ENCODE measurements at regions not wholly inside any gene's neighbourhood (a gene's known extent, or its start where the extent isn't known, plus 50 kb on each side); places are given as distances from the start of the nearest gene placed in this dataset.
A peak's percentile ranks its signal among the peaks of the same experiment; 100 is the strongest.
"Not testable (repeated sequence)": the region's sequence is repeated elsewhere in the genome, so short reads cannot be mapped to it uniquely, and the experiment has no call there.

DNA sequence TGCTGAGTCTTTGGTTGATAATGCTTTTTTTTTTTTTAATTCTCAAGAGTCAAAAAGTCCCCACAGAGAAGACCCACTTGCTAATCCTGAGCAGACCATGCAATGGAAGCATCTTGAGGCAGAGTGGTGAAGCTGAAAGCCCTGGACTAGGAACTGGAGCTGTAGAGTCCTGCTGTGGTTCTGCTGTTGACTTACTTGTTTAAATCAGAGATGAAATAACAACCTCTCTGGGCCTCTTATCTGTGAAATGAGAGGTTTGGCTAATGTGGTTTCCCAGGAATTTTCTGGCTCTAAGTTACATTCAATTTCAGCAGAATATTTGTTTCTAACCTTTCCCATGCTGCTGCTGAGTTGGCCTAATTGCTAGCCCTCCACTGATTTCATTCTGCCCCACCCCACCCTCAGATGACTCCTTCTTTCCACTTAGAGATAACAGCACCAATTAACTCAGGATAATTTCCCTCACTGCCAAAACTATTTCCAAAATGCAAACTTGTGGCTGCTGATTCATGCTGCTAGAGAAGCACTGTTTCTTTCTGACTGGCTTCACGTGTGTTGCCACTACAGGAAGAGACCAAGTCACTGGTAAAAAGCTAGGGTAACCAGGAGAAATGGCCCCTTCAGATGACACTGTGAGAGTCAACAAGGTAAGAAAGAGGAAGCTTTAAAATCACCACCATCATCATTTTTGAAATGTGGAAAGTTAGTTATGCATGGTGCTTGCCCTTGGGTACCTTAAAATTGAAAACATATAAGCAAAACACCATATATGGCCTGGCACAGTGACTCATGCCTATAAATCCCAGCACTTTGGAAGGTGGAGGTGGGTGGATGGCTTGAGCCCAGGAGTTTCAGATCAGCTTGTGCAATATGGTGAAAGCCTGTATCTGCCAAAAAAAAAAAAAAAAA is 326.4 kb downstream of the DCHS2 start:
- Mint-ChIP-seq H3K36me3 (ENCODE audit: insufficient read depth in 2 of 2) (peaks cover 7 to 15% of the 10 kb centered on the region in 2 donors), H3K27ac (peak overlapping the region; percentile 31), H3K4me3 (peak overlapping the region; percentile 43 to 59), H3K4me1 (ENCODE audit: low read depth) (peaks cover 32% of the 10 kb centered on the region), H3K27me3 (ENCODE audit: low read depth) (peaks cover 36% of the 10 kb centered on the region), H3K9me3 (peaks cover 3 to 12% of the 10 kb centered on the region in 2 donors)
- DNase-seq (peak; percentile 43 to 61), ATAC-seq (replicated peaks in 1 of 2) (peak; percentile 93 to 94)

- no peak overlapping the region for H3K4me3 Mint-ChIP-seq
- H3K27ac Mint-ChIP-seq: no peak overlapping the region
- no peak for ATAC-seq (replicated peaks in 1 of 2)
- peaks cover 20% of the 10 kb centered on the region for H3K4me1 Mint-ChIP-seq (ENCODE audit: low read depth)
- no peak for DNase-seq
- H3K9me3 Mint-ChIP-seq: peaks cover 0 to 5% of the 10 kb centered on the region in 2 donors
- peaks cover 5 to 9% of the 10 kb centered on the region in 2 donors for H3K36me3 Mint-ChIP-seq (ENCODE audit: insufficient read depth in 2 of 2)
- peaks cover 49% of the 10 kb centered on the region for H3K27me3 Mint-ChIP-seq (ENCODE audit: low read depth)
Observed at GRCh38 chr4:154160519-154161301, 330.9 kb downstream of the DCHS2 start.

- Mint-ChIP-seq H3K4me1 (ENCODE audit: low read depth) (no peaks in the 10 kb centered on the region), H3K4me3 (no peak overlapping the region), H3K9me3 (no peaks in the 10 kb centered on the region), H3K27me3 (ENCODE audit: low read depth) (peaks cover 41% of the 10 kb centered on the region), H3K27ac (no peak overlapping the region), H3K36me3 (ENCODE audit: insufficient read depth in 2 of 2) (peaks cover 0 to 5% of the 10 kb centered on the region in 2 donors)
- DNase-seq: no peak
- ATAC-seq (replicated peaks in 1 of 2): no peak
Observed at GRCh38 chr4:154158361-154159155, 333.0 kb downstream of the DCHS2 start.

DNA sequence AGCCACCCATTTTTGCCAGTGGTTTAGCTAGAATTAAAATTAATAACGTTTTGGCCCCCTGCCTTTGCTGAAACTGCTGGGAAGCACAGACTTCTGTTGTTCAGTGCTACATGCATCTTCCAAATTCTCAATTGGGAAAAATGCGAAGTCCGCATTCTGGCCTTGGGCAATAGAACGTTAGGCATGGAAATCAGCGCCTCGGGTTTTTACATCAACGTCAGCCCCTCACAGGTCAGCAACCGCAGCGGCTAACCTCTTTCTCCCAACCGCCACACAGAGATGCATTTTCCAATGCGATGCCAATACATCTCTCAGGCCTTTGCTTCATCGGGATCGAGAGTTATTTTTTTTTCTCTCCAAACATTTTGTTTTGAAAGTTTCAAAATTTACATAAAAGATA is 339.1 kb downstream of the DCHS2 start:
- no peak for DNase-seq
- peaks cover 0 to 1% of the 10 kb centered on the region in 2 donors for H3K36me3 Mint-ChIP-seq (ENCODE audit: insufficient read depth in 2 of 2)
- no peak for ATAC-seq (replicated peaks in 1 of 2)
- H3K27ac Mint-ChIP-seq: no peak overlapping the region
- H3K27me3 Mint-ChIP-seq (ENCODE audit: low read depth): peaks cover 13% of the 10 kb centered on the region
- H3K4me3 Mint-ChIP-seq: no peak overlapping the region
- no peaks in the 10 kb centered on the region for H3K4me1 Mint-ChIP-seq (ENCODE audit: low read depth)
- H3K9me3 Mint-ChIP-seq: peaks cover 0 to 1% of the 10 kb centered on the region in 2 donors

DNA sequence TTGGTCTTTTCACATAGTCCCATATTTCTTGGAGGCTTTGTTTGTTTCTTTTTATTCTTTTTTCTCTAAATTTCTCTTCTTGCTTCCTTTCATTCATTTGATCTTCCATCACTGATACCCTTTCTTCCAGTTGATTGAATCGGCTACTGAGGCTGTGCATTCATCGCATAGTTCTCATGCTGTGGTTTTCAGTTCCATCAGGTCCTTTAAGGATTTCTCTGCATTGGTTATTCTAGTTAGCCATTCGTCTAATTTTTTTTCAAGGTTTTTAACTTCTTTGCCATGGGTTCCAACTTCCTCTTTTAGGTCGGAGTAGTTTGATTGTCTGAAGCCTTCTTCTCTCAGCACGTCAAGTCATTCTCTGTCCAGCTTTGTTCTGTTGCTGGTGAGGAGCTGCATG is 342.4 kb downstream of the DCHS2 start:
- H3K9me3 Mint-ChIP-seq; DNase-seq; H3K4me1 Mint-ChIP-seq (ENCODE audit: low read depth); H3K36me3 Mint-ChIP-seq (ENCODE audit: insufficient read depth in 2 of 2); ATAC-seq (replicated peaks in 1 of 2); H3K27ac Mint-ChIP-seq; H3K4me3 Mint-ChIP-seq: not testable (repeated sequence)
- H3K27me3 Mint-ChIP-seq (ENCODE audit: low read depth): peaks cover 15% of the 10 kb centered on the region

- no peaks in the 10 kb centered on the region for H3K4me1 Mint-ChIP-seq (ENCODE audit: low read depth)
- H3K9me3 Mint-ChIP-seq: no peaks in the 10 kb centered on the region
- DNase-seq (no peak), ATAC-seq (replicated peaks in 1 of 2) (no peak)
- H3K4me3 Mint-ChIP-seq: no peak overlapping the region
- peaks cover 17% of the 10 kb centered on the region for H3K27me3 Mint-ChIP-seq (ENCODE audit: low read depth)
- H3K36me3 Mint-ChIP-seq (ENCODE audit: insufficient read depth in 2 of 2): no peaks in the 10 kb centered on the region
- H3K27ac Mint-ChIP-seq: no peak overlapping the region
Observed at GRCh38 chr4:154143720-154144119, 347.9 kb downstream of the DCHS2 start.

DNA sequence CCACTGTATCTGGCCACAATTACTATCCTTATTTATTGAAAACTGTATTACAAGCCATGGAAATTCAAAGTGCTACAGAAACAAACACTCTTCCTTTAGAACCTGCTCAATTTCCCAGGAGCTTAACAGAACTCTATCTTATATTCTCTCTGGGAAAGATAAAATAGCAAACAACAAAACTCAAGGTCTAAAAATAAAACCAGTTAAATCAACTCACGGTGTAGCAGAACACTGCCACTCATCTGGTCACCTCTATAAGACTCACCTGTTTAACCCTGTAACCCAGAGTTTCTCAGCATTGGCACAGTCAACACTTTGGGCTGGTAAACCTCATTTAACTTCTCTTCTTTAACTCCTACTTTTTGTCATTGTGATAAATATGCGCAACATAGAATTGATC is 348.9 kb downstream of the DCHS2 start:
- no peaks in the 10 kb centered on the region for H3K36me3 Mint-ChIP-seq (ENCODE audit: insufficient read depth in 2 of 2)
- ATAC-seq (replicated peaks in 1 of 2): no peak
- no peak overlapping the region for H3K4me3 Mint-ChIP-seq
- H3K4me1 Mint-ChIP-seq (ENCODE audit: low read depth): no peaks in the 10 kb centered on the region
- H3K9me3 Mint-ChIP-seq: no peaks in the 10 kb centered on the region
- no peak overlapping the region for H3K27ac Mint-ChIP-seq
- H3K27me3 Mint-ChIP-seq (ENCODE audit: low read depth): peaks cover 15% of the 10 kb centered on the region
- no peak for DNase-seq

- no peaks in the 10 kb centered on the region for H3K4me1 Mint-ChIP-seq (ENCODE audit: low read depth)
- H3K27ac Mint-ChIP-seq: no peak overlapping the region
- ATAC-seq (replicated peaks in 1 of 2) (no peak), DNase-seq (no peak)
- no peak overlapping the region for H3K4me3 Mint-ChIP-seq
- H3K9me3 Mint-ChIP-seq: no peaks in the 10 kb centered on the region
- H3K36me3 Mint-ChIP-seq (ENCODE audit: insufficient read depth in 2 of 2): no peaks in the 10 kb centered on the region
- peaks cover 11% of the 10 kb centered on the region for H3K27me3 Mint-ChIP-seq (ENCODE audit: low read depth)
Observed at GRCh38 chr4:154140869-154141268, 350.7 kb downstream of the DCHS2 start.

GRCh38 chr4:154137320-154137905 is 348.5 kb upstream of the SFRP2 start:
- H3K4me3 Mint-ChIP-seq: no peak overlapping the region

DNA sequence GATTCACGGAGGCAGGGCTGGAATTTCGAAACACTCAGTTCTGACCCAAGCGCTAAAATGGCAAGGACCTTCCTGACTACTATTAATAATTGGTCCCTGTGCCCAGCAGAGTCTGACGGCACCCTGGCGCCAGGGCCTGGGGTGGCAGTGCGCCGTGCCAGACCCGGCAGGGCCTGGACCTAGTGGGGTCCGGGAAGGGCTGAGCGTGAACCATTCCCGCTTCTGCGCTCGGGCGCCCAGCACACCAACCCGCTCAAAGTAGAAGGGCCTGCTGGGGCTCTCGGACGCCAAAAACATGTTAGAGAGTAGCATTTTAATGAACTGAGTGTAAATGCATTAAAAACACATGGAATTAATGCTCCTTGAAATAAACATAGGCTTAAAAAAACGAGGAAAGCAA is 346.7 kb upstream of the SFRP2 start:
- no peaks in the 10 kb centered on the region for H3K9me3 Mint-ChIP-seq
- ATAC-seq (replicated peaks in 1 of 2) (no peak), DNase-seq (no peak)
- peaks cover 17% of the 10 kb centered on the region for H3K27me3 Mint-ChIP-seq (ENCODE audit: low read depth)
- no peaks in the 10 kb centered on the region for H3K36me3 Mint-ChIP-seq (ENCODE audit: insufficient read depth in 2 of 2)
- no peaks in the 10 kb centered on the region for H3K4me1 Mint-ChIP-seq (ENCODE audit: low read depth)
- no peak overlapping the region for H3K4me3 Mint-ChIP-seq
- no peak overlapping the region for H3K27ac Mint-ChIP-seq

More at GRCh38 chr4:154137320-154137905, 348.5 kb upstream of the SFRP2 start:
- ATAC-seq (replicated peaks in 1 of 2): no peak
- Mint-ChIP-seq H3K27me3 (ENCODE audit: low read depth) (peaks cover 14% of the 10 kb centered on the region), H3K36me3 (ENCODE audit: insufficient read depth in 2 of 2) (no peaks in the 10 kb centered on the region), H3K4me1 (ENCODE audit: low read depth) (no peaks in the 10 kb centered on the region), H3K27ac (no peak overlapping the region), H3K9me3 (no peaks in the 10 kb centered on the region)
- DNase-seq: no peak

DNA sequence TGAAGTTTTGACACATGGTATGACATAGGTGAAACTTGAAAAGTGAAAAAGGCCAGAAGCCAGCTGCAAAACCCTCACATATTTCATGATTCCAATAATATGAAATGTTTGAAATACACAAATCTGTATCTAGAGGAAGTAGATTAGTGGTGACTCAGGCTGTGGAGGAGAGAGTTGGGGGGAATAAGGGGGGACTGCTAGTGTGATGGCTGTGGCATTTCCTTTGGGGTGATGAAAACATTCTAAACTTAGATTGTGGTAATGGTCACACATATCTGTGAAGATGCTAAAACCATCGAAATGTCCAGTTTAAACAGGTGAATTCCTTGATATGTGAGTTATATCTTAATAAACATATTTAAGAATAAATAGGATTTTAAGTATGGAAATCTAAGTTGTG is 343.5 kb upstream of the SFRP2 start:
- DNase-seq (no peak), ATAC-seq (replicated peaks in 1 of 2) (no peak)
- H3K9me3 Mint-ChIP-seq: no peaks in the 10 kb centered on the region
- no peak overlapping the region for H3K4me3 Mint-ChIP-seq
- H3K27ac Mint-ChIP-seq: no peak overlapping the region
- no peaks in the 10 kb centered on the region for H3K36me3 Mint-ChIP-seq (ENCODE audit: insufficient read depth in 2 of 2)
- no peaks in the 10 kb centered on the region for H3K4me1 Mint-ChIP-seq (ENCODE audit: low read depth)
- peaks cover 32% of the 10 kb centered on the region for H3K27me3 Mint-ChIP-seq (ENCODE audit: low read depth)

DNA sequence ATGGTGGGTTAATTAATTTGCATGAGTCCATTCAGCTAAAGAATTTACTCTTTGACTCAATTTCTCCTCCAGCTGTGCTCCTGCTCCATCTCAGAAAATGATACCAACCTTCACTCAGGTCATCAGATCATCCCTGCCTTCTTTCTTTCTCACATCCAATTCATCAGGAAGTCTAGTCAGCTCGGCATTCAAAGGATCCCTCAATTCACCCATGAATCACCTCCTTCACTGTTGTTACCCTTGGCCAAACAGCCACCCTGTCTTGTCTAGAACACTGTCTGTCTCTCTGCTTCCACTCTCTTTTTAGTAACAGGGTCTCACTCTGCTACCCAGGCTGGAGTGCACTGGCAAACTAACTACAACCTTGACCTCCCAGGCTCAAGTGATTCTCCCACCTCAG is 337.4 kb upstream of the SFRP2 start:
- H3K27ac Mint-ChIP-seq: no peak overlapping the region
- no peaks in the 10 kb centered on the region for H3K9me3 Mint-ChIP-seq
- no peaks in the 10 kb centered on the region for H3K36me3 Mint-ChIP-seq (ENCODE audit: insufficient read depth in 2 of 2)
- ATAC-seq (replicated peaks in 1 of 2) (no peak), DNase-seq (no peak)
- no peak overlapping the region for H3K4me3 Mint-ChIP-seq
- no peaks in the 10 kb centered on the region for H3K4me1 Mint-ChIP-seq (ENCODE audit: low read depth)
- H3K27me3 Mint-ChIP-seq (ENCODE audit: low read depth): peaks cover 56% of the 10 kb centered on the region
